OCI-M1 (cell line): ENCODE measurements at regions not wholly inside any gene's neighbourhood (a gene's known extent, or its start where the extent isn't known, plus 50 kb on each side); places are given as distances from the start of the nearest gene placed in this dataset.

ENCODE experiments used
- DNase-seq: peaks from one replicate; lab custom pipeline; 2025; lab: John Stamatoyannopoulos, UW

DNA sequence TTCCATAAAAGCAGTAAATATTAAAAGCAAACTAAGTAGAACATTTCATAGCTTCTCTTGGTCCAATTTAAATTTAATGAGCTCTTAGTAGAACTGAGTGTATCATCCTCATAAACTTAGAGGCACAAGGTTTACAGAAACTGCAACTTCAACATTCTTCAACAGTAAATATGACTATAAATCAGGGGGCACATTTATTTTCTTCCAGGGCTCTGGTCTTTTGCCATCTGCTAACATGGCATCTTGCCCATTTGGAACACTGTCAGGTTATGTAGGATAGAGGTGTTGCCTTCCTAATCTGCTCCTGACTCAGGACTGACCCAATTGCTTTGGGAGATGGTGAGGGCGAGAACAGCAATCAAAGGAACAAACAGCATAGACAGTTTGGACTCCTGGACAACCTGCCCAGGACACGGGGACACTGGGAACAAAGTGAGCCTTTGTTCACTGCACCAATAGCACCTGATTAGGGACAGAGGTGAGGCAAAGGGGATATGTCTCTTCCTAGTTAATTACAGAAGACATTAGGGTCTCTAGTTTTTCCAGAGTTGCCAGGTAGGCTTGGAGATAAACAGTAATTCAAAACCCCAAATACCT, 610.2 kb upstream of the ROBO2 start:
- DNase-seq, result no peak

DNA sequence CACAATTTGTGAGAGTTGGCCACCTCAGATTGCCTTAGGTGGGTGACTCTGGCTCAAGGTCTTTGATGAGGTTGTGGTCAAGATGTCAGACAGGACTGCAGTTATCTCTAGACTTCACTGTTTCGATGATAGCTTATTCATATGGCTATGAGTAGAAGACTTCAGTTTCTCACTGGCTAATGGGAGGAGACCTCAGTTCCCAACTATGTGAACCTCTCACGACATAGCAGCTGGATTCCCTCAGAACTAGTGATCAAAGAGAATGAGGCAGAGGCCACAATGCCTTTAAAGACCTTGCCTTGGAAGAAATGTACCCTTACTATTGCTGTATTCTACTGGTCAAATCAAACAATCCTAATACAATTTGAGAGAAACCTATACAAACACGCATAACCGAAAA, 607.5 kb upstream of the ROBO2 start:
- no peak for DNase-seq

DNA sequence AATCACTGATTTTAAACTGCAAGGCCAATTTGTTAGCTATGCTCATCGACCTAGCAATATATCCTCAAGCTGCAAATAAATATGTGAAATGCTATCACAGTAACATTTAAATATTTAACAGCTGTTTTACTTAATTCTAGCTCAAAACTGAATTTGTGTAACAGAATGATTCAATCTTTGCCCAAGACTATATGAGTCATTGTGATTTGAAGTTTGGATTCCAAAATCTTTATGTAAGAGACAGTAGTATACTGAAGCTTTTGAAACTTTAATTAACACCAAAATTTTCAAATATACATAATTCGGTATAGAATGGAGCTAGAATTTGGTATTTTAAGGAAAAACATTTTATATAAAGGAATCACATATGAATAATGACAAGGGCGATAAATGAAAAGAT, 603.0 kb upstream of the ROBO2 start:
- no peak for DNase-seq

DNA sequence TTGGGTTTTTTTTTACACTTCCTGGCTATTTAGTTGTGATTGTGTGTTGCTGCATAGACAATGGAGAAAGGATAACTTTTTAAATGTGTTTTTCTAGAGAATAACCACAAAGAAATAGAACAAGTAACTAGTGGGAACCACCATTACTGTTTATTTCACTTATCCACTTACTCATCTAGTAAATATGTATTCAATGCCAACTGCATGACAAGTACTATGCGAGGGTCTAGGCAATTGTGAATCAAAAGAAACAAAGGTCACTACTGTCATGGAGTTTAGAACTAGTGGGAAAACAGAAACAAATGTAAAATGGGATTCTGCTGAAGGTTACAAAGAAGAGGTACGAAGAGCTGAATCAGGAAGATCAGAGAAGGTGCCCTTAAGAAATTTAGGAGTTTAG, 600.9 kb upstream of the ROBO2 start:
- DNase-seq, result no peak

DNA sequence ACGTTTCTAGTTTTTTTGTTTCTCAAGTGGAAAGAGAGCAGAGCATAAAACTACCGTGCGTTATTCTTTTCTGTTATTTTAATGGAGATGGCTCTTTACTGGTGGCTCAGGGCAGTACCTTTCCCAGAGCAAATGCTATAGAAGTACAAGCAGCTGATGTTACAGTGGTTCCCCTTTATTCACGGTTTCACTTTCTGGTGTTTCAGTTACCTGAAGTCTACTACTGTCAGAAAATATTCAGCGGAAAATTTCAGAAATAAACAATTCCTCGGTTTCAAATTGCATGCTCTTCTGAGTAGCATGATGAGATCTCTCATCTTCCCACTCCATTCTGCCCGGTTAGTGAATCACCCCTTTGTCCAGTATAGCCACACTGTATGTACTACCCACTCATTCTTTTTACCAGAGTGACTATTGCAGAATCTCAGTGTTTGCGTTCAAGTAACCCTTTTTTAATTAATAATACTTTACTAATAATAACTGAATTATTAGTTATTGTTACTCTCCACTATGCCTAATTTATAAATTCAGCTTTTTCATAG, 597.5 kb upstream of the ROBO2 start:
- DNase-seq, result no peak

DNA sequence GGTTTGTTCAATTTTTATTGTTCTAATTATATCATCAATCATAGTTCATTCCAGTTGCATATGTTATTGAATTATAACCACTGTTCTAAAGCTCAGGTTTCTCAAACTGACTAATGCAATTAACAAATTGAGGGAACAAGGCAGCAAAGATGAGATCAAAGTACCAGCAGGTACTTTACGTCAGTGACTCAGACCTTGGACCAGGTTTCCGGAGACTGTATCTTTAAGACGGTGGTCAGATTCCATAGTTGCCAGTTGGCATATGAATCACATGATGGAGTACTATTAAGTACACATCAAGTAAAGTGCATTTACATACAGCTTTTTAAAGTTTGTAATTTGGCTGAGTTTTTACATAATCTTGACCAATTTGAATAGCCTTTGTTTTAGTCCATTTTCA, 583.6 kb upstream of the ROBO2 start:
- no peak for DNase-seq

DNA sequence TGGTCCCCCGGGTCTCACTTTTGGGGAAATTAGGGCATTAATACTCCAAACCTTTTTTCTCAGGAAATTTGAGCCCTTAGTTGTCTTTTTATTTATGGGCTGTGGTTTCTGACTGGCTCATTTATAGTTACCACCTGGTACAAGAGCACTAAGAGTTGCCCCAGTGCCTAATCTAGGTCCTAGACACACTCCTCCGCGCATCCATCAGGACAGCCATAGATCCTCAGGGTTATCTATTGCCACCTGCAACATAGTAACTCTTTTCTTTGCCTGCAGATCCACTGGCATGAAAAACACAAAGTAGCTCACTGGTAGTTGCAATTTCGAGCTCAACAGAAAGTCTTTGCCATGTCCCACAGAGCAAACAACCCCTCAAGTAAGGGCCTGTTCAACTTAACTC, 576.4 kb upstream of the ROBO2 start:
- DNase-seq, result no peak

DNA sequence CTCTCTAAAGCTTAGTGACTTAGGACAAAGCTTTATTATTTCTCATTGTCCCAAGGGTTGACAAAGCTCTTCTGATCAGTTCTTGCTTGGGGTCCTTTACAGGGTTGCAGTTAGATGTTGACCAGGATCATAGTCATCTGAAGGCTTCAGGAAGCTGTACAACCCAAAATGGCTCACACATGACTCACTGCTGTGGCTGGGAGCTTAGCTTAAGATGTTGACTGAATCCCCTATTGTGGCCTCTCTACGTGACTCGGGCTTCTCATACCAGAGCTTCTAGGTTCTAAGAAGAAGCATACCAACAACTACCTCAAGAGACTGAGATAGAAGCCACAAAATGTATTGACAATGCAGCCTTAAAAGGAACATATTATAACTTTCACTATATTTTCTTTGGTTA, 569.6 kb upstream of the ROBO2 start:
- no peak for DNase-seq

DNA sequence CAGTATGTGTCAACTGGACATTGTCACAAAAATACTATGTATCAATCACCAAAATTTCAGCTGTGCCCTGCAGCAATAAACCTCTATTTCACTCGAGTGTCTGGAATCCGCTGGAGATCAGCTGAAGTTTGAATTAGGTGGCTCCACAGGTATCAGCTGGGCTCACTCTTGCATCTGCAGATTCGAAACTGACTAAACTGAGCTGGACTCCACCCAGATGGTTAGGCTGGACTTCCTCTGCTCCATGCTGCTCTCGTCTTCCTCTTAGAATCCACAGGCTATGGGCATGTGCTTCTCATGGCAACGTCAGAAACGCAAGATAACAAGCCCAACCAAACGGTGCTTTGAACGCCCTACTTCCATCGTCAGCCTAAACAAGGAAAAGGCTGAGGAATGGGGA, 565.3 kb upstream of the ROBO2 start:
- no peak for DNase-seq

DNA sequence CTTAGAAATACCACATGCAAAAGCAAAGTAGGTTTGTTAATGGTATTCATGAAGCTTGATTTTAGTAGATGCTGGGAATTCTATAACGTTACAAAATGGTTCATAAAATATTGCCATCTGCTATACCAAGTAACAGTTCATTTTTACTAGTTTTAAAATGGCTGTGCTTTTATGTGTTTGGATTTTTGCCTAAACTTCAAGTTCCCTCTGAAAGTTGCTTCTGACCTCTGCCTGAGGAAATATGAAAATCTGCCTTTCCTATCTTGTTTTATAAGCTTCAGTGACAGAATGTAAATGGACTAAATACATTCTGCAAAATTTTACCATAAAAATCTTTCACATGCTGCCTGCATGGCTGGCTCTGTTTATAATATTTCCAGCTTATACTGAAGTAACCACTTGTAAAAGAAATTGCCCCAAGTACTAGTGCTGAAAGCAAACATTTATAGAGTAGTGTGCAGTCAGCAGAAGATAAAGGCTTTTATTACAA, 560.7 kb upstream of the ROBO2 start:
- no peak for DNase-seq

DNA sequence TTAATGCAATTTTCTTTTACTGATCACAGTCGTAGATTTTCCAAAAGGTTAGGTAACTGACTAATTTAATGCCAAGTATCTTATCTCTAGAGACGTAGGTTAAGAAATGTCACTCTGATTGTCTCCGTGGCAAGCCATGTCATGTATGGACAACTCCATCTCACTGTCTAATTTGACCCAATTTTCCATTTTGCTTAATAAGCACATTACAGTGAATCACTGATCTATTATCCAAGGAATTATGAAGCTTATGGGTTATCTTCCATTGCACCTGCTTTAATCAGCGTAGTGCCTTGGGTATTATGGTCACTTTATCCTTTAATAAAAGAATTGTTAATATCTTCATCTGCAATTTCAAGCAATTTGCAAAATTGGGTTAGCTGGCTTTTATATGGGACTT, 557.4 kb upstream of the ROBO2 start:
- no peak for DNase-seq

DNA sequence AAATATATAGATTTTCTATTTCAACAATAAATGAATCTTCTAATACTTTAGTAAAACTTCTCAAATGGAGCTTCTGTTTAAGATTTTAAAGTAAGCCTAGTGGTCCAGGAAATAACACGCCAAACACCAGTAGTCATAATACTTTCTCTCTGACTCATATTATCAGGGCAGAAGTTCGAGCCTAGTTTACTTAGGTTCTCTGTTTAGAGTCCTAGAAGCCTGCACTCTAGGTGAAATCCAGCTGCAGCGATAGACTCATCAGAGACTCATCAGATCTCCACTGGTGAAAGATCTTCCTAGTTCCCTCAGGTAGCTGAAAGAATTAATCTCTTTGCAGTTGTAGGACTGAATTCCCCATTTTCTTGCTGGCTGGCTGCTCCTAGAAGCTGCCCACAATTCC, 552.5 kb upstream of the ROBO2 start:
- no peak for DNase-seq

DNA sequence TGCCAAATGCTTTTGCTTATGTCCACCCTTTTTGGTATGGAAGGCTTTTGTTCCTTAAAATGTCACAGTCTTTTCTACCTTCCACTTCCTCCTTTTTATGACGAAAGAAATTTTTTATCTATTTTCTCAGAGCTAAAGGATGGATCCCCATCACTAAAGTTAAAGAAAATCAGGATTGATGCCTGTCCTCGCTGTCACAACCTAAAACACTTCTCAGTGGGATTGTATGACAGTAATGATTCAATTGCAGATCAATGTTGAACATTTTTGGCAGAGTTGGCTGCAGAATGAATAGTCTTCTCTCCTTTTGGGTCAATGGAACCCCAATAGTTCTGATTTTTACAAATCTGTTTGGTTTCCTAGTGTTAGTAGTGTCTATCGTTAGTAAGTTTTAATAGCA, 549.8 kb upstream of the ROBO2 start:
- DNase-seq, result peak; percentile 1

DNA sequence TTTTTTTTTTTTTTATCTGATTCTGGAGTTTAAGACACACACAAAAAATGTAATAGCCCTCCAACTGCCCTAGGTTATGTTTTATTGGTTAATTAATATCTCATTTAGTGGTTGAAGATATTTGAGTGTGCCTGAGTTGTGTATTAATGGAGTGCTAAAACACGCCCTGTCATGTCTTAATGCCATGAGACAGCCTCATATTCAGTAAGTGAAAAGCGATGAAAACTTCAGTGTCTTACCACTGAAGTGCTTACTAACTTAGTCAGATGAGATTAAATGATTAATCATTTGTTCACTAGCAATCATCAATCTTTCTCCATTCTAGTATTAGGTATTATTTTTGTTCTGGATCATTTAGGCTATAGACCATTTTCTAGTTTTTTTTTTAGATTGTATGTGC, 544.7 kb upstream of the ROBO2 start:
- no peak for DNase-seq

DNA sequence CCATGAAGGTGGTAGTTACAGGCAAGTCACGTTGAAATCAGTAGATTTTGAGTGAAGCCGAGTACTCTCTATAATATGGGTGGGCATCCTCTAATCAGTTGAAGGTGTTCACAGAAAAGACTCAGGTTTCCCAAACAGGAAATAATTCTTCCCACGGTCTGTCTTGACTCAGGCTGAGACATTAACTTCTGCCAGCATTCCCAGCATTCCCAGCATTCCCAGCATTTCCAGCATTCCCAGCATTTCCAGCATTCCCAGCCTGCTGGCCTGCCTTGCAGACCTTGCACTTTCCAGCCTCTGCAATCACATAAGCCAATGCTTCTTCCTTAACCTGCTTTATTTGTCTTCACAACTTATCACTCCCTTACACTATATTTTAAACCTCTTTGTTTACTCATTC, 542.3 kb upstream of the ROBO2 start:
- DNase-seq, result no peak

DNA sequence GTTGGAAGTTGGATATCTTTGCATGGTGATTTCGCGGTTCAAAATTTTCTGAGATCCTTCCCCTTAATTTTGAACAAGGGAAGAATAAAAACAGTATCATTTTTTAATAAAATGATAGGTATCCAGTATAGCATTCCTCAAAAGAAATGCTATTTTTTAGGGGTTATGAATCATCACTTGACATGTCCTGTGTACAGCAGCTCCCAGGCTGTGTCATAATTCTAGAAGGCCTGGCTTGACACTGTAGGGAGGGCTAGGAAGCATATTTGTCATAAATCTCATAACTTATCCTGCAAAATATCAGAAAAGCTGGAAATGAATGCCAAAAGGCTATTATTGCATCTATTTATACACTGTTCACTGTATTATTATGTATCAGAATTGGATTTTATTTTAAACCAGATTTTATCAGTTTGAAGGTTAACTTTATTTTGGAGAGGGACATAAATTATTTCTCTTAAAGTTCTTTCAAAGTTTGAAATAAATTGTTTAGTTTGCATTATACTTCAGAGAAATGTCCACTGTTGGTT, 539.1 kb upstream of the ROBO2 start:
- no peak for DNase-seq

DNA sequence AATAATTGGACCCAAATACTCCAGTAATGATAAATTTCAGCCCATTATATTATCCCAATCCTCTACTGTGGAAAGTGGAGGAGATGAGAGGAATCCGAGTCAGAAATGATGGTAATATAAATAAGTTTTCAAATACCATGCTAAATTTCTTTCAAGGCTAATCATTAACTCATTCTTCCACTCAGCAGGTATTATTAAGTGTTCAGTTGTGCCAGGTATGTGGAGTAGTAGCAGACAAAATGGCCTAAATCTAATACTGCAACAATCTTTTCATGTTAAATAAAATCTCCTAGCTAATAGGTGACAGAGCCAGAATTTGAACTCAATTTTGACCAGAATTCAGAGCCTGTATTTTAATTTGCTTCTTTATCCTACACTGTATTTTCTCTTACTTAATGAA, 538.6 kb upstream of the ROBO2 start:
- no peak for DNase-seq

DNA sequence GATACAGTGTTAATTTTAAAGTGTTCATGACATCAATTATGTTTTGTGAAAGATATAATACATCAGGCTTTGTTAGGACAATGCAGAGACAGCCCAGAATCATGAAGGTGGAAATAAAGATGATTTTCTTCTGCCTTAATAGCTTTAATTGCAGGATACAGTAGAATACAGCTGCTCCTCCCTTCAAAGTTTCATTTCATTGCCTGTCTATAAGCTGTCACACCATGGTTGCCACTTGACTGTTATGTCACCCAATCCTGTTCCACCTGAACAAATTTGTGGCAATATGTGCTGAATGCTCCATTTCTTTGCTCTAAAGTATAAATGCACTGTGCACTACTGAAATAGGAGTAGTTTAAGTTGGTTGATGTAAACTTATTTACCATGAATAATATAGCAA, 537.8 kb upstream of the ROBO2 start:
- DNase-seq, result no peak

DNA sequence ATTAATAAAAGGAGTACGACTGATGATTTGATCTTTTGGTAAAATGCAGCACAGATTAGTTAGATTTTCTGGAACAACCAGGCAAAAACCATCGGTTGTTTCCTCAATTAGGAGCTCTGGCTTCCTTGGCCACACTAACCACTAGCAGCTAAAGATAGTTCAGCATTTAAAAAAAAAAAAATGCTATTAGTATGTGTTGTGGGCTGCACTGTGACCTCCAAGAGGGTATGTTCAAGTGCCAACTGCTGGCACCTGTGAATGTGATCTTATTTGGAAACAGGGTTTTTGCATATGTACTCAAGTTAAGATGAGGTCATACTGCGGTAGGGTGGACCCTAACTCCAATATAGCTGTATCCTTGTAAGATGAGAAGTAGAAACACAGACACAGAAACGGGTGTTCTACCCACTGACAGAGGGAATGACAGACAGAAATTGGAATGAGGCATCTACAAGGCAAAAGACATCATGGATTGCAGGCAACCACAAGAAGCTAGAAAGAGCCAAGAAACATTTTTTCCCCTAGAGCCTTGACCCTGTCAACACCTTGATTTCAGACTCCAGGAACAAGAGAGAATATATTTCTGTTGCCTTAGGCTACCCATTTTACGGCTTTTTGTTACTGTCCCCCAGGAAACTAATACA, 534.6 kb upstream of the ROBO2 start:
- no peak for DNase-seq

DNA sequence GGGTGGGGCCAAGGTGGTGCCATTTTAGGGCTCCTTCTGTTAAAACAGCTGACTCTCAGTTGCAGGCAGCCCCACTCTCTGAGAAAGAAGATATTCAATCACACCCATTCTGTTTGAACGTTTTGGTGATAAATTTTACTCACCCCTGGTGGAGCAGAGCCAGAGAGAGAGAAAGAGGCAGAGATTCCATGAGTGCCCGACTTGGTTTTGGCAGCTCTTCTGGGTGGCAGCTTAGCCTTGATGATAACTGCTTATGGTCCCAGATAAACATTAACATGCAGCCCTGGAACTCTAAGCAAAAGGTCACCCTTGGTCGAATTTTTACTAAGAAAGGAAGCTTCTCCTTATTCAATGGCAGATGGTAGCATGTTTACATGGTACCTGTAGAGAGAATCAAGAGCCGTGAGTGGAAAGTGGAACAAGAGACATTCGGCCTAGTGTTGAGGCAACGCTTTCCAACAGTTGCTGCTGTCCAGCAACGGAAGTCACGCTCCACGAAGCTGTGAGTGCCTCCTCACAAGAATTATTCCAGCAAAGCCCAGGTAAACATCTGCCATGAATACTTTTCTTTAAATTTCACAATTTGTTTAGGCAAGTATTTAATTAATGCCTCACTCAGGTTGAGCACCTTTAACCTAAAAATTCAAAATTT, 530.6 kb upstream of the ROBO2 start:
- DNase-seq, result no peak

DNA sequence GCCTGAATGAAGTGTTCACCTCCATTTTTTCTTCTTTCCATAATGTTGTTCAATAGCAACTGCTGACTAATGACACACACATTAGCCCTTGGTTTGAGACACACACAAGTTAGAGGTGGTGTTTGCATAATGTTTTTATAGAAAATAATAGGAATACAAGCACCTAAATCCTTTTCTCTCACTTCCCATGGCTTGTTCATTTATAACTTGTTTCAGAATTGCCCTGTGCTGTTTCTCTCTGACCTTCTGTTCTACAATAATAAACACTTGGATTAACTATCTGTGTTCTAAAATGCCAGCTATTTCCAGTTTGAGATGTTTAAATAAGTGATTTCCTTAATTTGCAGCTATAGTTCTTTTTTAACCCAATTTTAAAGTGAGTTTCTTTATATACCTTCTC, 525.1 kb upstream of the ROBO2 start:
- no peak for DNase-seq

DNA sequence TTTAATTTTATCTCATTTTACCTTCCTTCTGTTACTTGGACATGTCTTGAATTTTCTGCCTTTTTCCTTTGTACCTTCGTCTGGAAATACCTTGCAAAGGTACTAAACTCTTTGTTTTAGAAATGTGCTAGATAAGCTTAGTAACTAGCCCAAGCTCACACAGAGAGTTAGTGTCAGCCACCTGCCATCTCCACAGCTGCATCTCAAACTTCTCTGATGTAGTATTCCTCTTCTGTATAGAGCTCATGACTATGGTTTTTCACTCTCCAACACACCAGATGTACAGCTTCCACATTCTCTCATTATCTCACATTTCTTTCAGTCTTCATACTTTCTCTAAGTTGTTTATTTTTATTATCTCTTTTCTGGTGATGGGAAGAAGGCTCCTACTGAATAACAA, 516.6 kb upstream of the ROBO2 start:
- no peak for DNase-seq

DNA sequence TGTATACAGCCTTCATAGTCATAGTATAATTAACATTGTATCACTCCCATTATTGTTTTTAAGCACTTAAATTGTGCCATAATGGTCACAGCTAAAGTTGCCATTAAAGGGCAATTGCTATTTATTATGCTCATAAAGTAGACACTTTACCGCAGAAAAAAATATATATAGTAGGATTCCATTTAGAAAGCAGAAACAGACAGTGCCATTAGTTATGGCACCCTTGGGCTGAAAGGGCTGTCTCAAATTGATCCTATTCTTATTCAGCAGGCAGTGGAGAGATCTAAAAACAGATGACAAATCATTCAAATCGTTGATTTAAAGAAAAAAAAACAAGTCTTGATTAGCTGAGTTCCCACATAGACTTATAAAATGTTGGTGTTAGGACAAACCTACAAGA, 514.2 kb upstream of the ROBO2 start:
- DNase-seq, result no peak
